IMR-90 (cell line): ENCODE measurements at regions not wholly inside any gene's neighbourhood (a gene's known extent, or its start where the extent isn't known, plus 50 kb on each side); places are given as distances from the start of the nearest gene placed in this dataset.

Experiments
- ATAC-seq: fragments of 200-7000 bp; cut with Tn5 transposase; 2 replicates; pipeline ENCODE4 v1.9.1; 2020; ENCODE audit warnings: low read depth, mild to moderate bottlenecking, moderate library complexity
- BruUV-seq: library from RNA; stranded (reverse); fragments of 400-500 nt; replicated peaks from 2 replicates; lab custom pipeline; 2021; lab: Mats Ljungman, UMichigan
- CTCF ChIA-PET: fragments of 300-600 bp; formaldehyde crosslinking; extraction: SDS; loops from one replicate; lab custom pipeline; 2021; ENCODE audit warnings: antibody characterized with exemption; lab: Yijun Ruan, JAX
- POLR2A ChIA-PET: fragments of 300-600 bp; sonication (Branson Sonifier 250); formaldehyde crosslinking; loops from one replicate; lab custom pipeline; 2022; ENCODE audit warnings: antibody characterized with exemption; ENCODE audit not compliant: unreplicated experiment; lab: Charles Lee
- DNase-seq: peaks from one replicate; pipeline ENCODE4 v3.0.0; 2013
- H2AFZ ChIP-seq: replicated peaks from 2 replicates; pipeline ENCODE3; 2013; ENCODE audit warnings: low read length, mild to moderate bottlenecking; ENCODE audit not compliant: poor library complexity
- H2AK5ac ChIP-seq: 2 replicates; pipeline ENCODE4 v1.6.1; 2013; ENCODE audit warnings: low read depth, low read length, inconsistent platforms
- H2AK9ac ChIP-seq: replicated peaks from 2 replicates; pipeline ENCODE3; 2013; ENCODE audit warnings: mild to moderate bottlenecking, low read depth, low read length, moderate library complexity; ENCODE audit not compliant: poor library complexity
- H2BK120ac ChIP-seq: 2 replicates; pipeline ENCODE4 v1.6.1; 2013; ENCODE audit warnings: low read depth, low read length, inconsistent platforms
- H2BK15ac ChIP-seq: 3 replicates; pipeline ENCODE4 v1.6.1; 2013; ENCODE audit warnings: low read depth, low read length, inconsistent platforms
- H2BK20ac ChIP-seq: 2 replicates; pipeline ENCODE4 v1.6.1; 2013; ENCODE audit warnings: low read depth, mild to moderate bottlenecking, inconsistent platforms, low read length, moderate library complexity
- H2BK5ac ChIP-seq: 2 replicates; pipeline ENCODE4 v1.6.1; 2013; ENCODE audit warnings: mild to moderate bottlenecking, low read depth, low read length, inconsistent platforms; ENCODE audit not compliant: poor library complexity, severe bottlenecking
- H3K14ac ChIP-seq: replicated peaks from 2 replicates; pipeline ENCODE4 v1.6.1; 2013; ENCODE audit warnings: low read depth, low read length, inconsistent platforms
- H3K18ac ChIP-seq: 2 replicates; pipeline ENCODE4 v1.6.1; 2013; ENCODE audit warnings: low read depth, low read length, control low read depth
- H3K23ac ChIP-seq: 2 replicates; pipeline ENCODE4 v1.6.1; 2013; ENCODE audit warnings: low read depth, low read length, inconsistent platforms
- H3K27ac ChIP-seq: 2 replicates; pipeline ENCODE4 v1.5.1; 2013; ENCODE audit warnings: mild to moderate bottlenecking, control low read depth, low read length; ENCODE audit not compliant: insufficient read depth
- H3K27me3 ChIP-seq: 2 replicates; pipeline ENCODE4 v1.6.1; 2013; ENCODE audit warnings: low read length; ENCODE audit not compliant: control insufficient read depth, insufficient read depth
- H3K36me3 ChIP-seq: 2 replicates; pipeline ENCODE4 v1.6.1; 2013; ENCODE audit warnings: low read length, mixed read lengths; ENCODE audit not compliant: control insufficient read depth, insufficient read depth
- H3K4ac ChIP-seq: 2 replicates; pipeline ENCODE4 v1.6.1; 2013; ENCODE audit warnings: low read depth, low read length, inconsistent platforms
- H3K4me1 ChIP-seq: 2 replicates; pipeline ENCODE4 v1.6.1; 2013; ENCODE audit warnings: low read length, mixed read lengths; ENCODE audit not compliant: control insufficient read depth, insufficient read depth
- H3K4me2 ChIP-seq: 2 replicates; pipeline ENCODE4 v1.6.1; 2013; ENCODE audit warnings: low read depth, mild to moderate bottlenecking, control low read depth, low read length, moderate library complexity
- H3K4me3 ChIP-seq: 2 replicates; pipeline ENCODE4 v1.5.1; 2013; ENCODE audit warnings: low read depth, mild to moderate bottlenecking, control low read depth, low read length, moderate library complexity; ENCODE audit not compliant: insufficient read depth
- H3K56ac ChIP-seq: 2 replicates; pipeline ENCODE4 v1.6.1; 2013; ENCODE audit warnings: low read length, inconsistent platforms; ENCODE audit not compliant: insufficient read depth; ENCODE audit errors: extremely low read depth
- H3K79me1 ChIP-seq, 2 experiments: 2 replicates each; pipeline ENCODE4 v1.6.1; 2013; ENCODE audit warnings: low read length in 2 of 2, inconsistent platforms in 1 of 2, low read depth in 1 of 2
- H3K9ac ChIP-seq: 2 replicates; pipeline ENCODE4 v1.6.1; 2013; ENCODE audit warnings: low read depth, low read length, control low read depth
- H3K9me1 ChIP-seq: 2 replicates; pipeline ENCODE4 v1.6.1; 2013; ENCODE audit warnings: low read length, inconsistent platforms; ENCODE audit not compliant: insufficient read depth
- H3K9me3 ChIP-seq: 2 replicates; pipeline ENCODE4 v1.6.1; 2013; ENCODE audit warnings: low read length; ENCODE audit not compliant: control insufficient read depth, insufficient read depth
- H4K20me1 ChIP-seq: 2 replicates; pipeline ENCODE4 v1.6.1; 2013; ENCODE audit warnings: low read length, inconsistent platforms; ENCODE audit not compliant: insufficient read depth
- H4K5ac ChIP-seq: 2 replicates; pipeline ENCODE4 v1.6.1; 2013; ENCODE audit warnings: mild to moderate bottlenecking, low read depth, low read length, control low read depth
- H4K8ac ChIP-seq, 2 experiments: 2 replicates each; pipeline ENCODE4 v1.6.1; 2013; ENCODE audit warnings: low read depth in 2 of 2, low read length in 2 of 2, control low read depth in 1 of 2, inconsistent platforms in 1 of 2
- H4K91ac ChIP-seq: 2 replicates; pipeline ENCODE4 v1.6.1; 2013; ENCODE audit warnings: low read depth, low read length, inconsistent platforms; ENCODE audit not compliant: insufficient read depth
- BHLHE40 ChIP-seq: fragments of 150-350 bp; IDR thresholded peaks from 2 replicates; pipeline ENCODE4 v1.6.1; 2016; ENCODE audit warnings: mild to moderate bottlenecking, low read depth, low read length
- CEBPB ChIP-seq: IDR thresholded peaks from 2 replicates; pipeline ENCODE4 v1.6.1; 2012; ENCODE audit warnings: low read depth, low read length, improper control_type of control experiment
- CHD1 ChIP-seq: IDR thresholded peaks from 2 replicates; pipeline ENCODE4 v1.6.1; 2012; ENCODE audit warnings: low read depth, low read length, improper control_type of control experiment
- CTCF ChIP-seq: conservative IDR thresholded peaks from 2 replicates; pipeline ENCODE4 v1.5.1; 2012; ENCODE audit warnings: mild to moderate bottlenecking, low read depth, low read length, improper control_type of control experiment
- ELK1 ChIP-seq: fragments of 150-350 bp; IDR thresholded peaks from 2 replicates; pipeline ENCODE4 v1.6.1; 2016; ENCODE audit warnings: low read depth, mild to moderate bottlenecking, low read length, moderate library complexity, borderline replicate concordance
- FOS ChIP-seq: fragments of 150-350 bp; IDR thresholded peaks from 2 replicates; pipeline ENCODE4 v1.6.1; 2016; ENCODE audit warnings: low read depth, low read length
- MAFK ChIP-seq: IDR thresholded peaks from 2 replicates; pipeline ENCODE4 v1.6.1; 2012; ENCODE audit warnings: low read depth, low read length, improper control_type of control experiment
- MAZ ChIP-seq: IDR thresholded peaks from 2 replicates; pipeline ENCODE4 v1.6.1; 2012; ENCODE audit warnings: low read depth, mild to moderate bottlenecking, low read length, improper control_type of control experiment, moderate library complexity, borderline replicate concordance
- MXI1 ChIP-seq: IDR thresholded peaks from 2 replicates; pipeline ENCODE4 v1.6.1; 2012; ENCODE audit warnings: low read depth, mild to moderate bottlenecking, low read length, moderate library complexity, borderline replicate concordance
- NFE2L2 ChIP-seq: fragments of 150-350 bp; IDR thresholded peaks from 2 replicates; pipeline ENCODE4 v1.6.1; 2016; ENCODE audit warnings: low read depth, mild to moderate bottlenecking, low read length
- POLR2A ChIP-seq: IDR thresholded peaks from 2 replicates; pipeline ENCODE4 v1.6.1; 2012; ENCODE audit warnings: mild to moderate bottlenecking, low read depth, low read length
- RAD21 ChIP-seq: IDR thresholded peaks from 2 replicates; pipeline ENCODE4 v1.6.1; 2012; ENCODE audit warnings: low read length, improper control_type of control experiment
- RCOR1 ChIP-seq: IDR thresholded peaks from 2 replicates; pipeline ENCODE4 v1.6.1; 2012; ENCODE audit warnings: mild to moderate bottlenecking, low read length, improper control_type of control experiment; ENCODE audit not compliant: insufficient replicate concordance
- RFX5 ChIP-seq: IDR thresholded peaks from 2 replicates; pipeline ENCODE4 v1.8.0; 2012; ENCODE audit warnings: low read depth, mild to moderate bottlenecking, low read length, moderate library complexity
- SMC3 ChIP-seq: fragments of 150-350 bp; IDR thresholded peaks from 2 replicates; pipeline ENCODE4 v1.6.1; 2016; ENCODE audit warnings: low read depth, mild to moderate bottlenecking, antibody characterized with exemption, low read length, moderate library complexity
- USF2 ChIP-seq: fragments of 150-350 bp; IDR thresholded peaks from 2 replicates; pipeline ENCODE4 v1.6.1; 2017; ENCODE audit warnings: mild to moderate bottlenecking, antibody characterized with exemption, low read length, low read depth
- dilution Hi-C: fragments of 300-500 bp; cut with HindIII; formaldehyde crosslinking; loops from one replicate; pipeline ENCODE4 v1.14.3; 2018; ENCODE audit warnings: low sequenced_read_pairs; ENCODE audit not compliant: unreplicated experiment
- in situ Hi-C: fragments of 300-500 bp; cut with MboI; formaldehyde crosslinking; loops from 3 replicates; pipeline ENCODE4 v1.14.3; 2019; ENCODE audit warnings: low sequenced_read_pairs, inconsistent platforms, mixed read lengths
- intact Hi-C: fragments of 100-400 bp; cut with micrococcal nuclease; formaldehyde crosslinking; loops from 2 replicates; pipeline ENCODE4 v1.10.0; 2022

GRCh38 chr3:152069871-152070270, 196.4 kb downstream of the SUCNR1 start:
- in situ Hi-C loops: loop anchor here (10.0 kb wide), 1 partner anchor 375 kb away; no protein-coding TSS in a partner anchor
- H3K14ac ChIP-seq: no peak overlapping the region
- H3K36me3 ChIP-seq: no peaks in the 10 kb centered on the region
- H3K23ac ChIP-seq: no peak overlapping the region
- H3K9me1 ChIP-seq: no peaks in the 10 kb centered on the region
- H2BK20ac ChIP-seq: no peak overlapping the region
- H3K4me2 ChIP-seq: no peak overlapping the region
- H4K5ac ChIP-seq: no peak overlapping the region
- H2AFZ ChIP-seq: no peak overlapping the region
- H2AK9ac ChIP-seq: no peak overlapping the region
- no peaks in the 10 kb centered on the region for H4K20me1 ChIP-seq
- no peak overlapping the region for H2BK15ac ChIP-seq
- H2BK120ac ChIP-seq: no peak overlapping the region
- peaks cover 0 to 10% of the 10 kb centered on the region in 2 experiments; a peak in 1 of 4 replicates for H3K79me1 ChIP-seq
- H3K27me3 ChIP-seq: no peaks in the 10 kb centered on the region
- H3K4me1 ChIP-seq: no peaks in the 10 kb centered on the region
- H2BK5ac ChIP-seq: no peak overlapping the region
- no TSS peak for BruUV-seq
- H3K4me3 ChIP-seq: no peak overlapping the region
- H3K9ac ChIP-seq: no peak overlapping the region
- intact Hi-C loops: loop anchor here (10.0 kb wide), 2 partner anchors 455 to 505 kb away; no protein-coding TSS in a partner anchor
- ATAC-seq (no peak), DNase-seq (peak; percentile 38)
- ChIA-PET CTCF (no interaction called here), POLR2A (no interaction called here)
- no peak for TF ChIP-seq MAFK
- no peak for TF ChIP-seq FOS
- TF ChIP-seq CEBPB: no peak
- TF ChIP-seq BHLHE40: no peak
- no peak for TF ChIP-seq CTCF
- TF ChIP-seq ELK1: no peak
- TF ChIP-seq POLR2A: no peak
- TF ChIP-seq RFX5: no peak
- no peak for TF ChIP-seq RCOR1
- no peak for TF ChIP-seq NFE2L2
- TF ChIP-seq MAZ: no peak
- no peak for TF ChIP-seq SMC3
- no peak for TF ChIP-seq CHD1
- TF ChIP-seq USF2: no peak
- TF ChIP-seq MXI1: no peak
- no peak for TF ChIP-seq RAD21
- H2AK5ac ChIP-seq: no peak overlapping the region
- no peak overlapping the region for H3K18ac ChIP-seq
- no peak overlapping the region; a peak in 1 of 4 replicates for H4K8ac ChIP-seq
- dilution Hi-C loops: no loop called here
- no peak overlapping the region for H3K27ac ChIP-seq
- no peak overlapping the region for H4K91ac ChIP-seq
- peaks cover 2% of the 10 kb centered on the region; the same call in 1 of the 2 replicates for H3K9me3 ChIP-seq
- no peak overlapping the region for H3K56ac ChIP-seq
- H3K4ac ChIP-seq: no peak overlapping the region
